GM19438 (cell line): ENCODE measurements at regions not wholly inside any gene's neighbourhood (a gene's known extent, or its start where the extent isn't known, plus 50 kb on each side); places are given as distances from the start of the nearest gene placed in this dataset.

Source experiments
- ATAC-seq: cut with Tn5 transposase; IDR thresholded peaks from one replicate; pipeline ENCODE4 v1.9.1; 2021; ENCODE audit warnings: low read depth; ENCODE audit not compliant: unreplicated experiment

DNA sequence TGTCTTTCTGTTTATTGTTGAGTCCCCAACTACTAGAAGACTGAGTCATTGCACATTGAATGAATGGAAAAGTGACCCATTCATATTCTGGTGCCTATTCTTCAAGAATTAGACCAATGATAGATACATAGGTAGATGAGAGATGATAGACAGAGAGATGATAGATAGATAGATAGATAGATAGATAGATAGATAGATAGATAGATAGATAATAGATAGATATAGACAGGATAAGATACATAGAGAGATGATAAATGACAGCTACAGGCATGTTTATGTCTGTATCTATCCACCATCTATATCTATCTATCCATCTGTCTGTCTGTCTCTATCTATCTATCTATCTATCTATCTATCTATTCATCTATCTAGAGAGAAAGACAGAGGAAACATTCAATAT lies 170.3 kb upstream of the ARRDC4 start:
- ATAC-seq = no peak

DNA sequence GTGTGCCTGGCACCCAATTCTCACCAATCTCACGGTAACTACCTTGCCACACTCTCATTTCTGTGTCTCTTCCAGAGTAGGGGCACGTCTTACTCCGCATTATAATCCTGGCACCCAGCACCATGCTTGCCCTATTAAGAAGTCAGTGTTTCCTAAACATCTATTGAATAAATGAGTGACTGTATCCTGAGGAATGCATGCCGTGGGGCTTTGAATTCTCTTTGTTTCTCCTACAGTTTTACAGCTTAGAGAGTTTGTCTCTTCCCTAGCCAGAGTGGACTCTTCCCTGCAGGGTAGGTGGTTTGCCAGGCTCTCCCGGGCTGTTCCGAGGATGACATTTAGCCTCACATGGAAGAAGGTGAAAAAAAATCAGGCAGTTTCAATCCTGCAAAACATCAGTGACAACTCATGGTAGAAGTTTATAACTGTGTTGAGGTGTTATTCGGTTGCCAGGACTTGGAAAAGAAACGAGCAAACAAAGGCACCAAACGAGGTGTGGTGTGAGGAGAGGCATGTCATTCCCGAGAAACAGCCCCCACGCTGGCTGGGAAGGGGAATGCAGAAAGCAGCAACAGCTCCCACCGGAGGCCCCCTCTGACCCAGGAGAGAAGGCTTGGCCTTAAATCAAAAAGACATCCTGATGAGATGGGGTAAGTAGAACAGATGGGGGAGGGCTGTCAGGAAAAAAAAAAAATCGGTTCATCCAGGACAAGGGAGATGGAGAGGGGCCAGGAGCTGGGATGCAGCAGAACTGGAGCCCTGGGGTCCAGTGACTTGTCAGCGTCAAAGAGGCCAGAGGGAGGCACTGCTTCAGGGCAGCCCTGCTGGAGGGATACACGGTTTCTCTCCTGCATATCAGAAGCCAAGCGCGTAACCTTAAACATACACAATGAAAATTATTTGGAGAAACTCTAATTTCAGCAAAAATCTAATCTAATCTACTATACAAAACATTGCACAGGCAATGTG lies 168.4 kb upstream of the ARRDC4 start:
- no peak for ATAC-seq

GRCh38 chr15:97804950-97805349 lies 155.6 kb upstream of the ARRDC4 start:
- ATAC-seq = no peak

DNA sequence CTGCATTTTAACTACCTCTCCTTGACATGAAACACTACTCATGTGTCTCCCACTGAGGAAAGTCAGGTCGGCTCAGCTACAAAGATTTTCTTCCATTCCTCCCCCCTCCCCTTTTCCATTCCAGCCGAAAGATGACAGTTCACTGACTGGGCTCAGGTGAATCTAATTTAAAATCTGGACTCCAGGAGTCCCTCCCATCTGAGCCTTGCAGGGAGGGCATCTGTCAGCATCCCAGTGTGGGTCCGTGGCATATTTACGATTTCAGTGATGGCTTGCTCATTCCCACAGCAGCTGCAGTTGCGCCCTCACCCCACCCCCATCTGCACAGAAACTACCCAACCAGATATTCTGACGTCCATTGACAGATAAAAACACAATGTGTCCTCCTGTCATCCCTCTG lies 153.7 kb upstream of the ARRDC4 start:
- no peak for ATAC-seq

DNA sequence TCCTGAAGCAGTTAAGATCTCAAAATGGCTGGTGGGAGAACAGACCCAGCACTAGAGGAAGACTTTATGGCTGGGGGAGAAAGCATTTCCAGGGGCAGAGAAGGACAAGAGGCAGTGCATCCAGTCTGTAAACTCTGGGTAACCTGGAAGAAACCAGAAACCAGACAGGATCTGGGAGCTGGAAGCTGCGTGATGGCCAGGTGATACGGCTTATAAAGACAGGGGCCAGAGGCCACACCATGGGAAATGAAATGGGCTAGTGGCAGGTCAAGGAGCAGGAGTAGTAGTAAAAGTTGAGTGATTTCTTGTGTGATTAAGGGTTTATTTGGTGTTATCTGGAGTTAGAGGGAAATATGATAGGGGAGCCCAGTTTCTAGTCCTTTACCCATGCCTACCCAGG lies 144.7 kb upstream of the ARRDC4 start:
- ATAC-seq = no peak

GRCh38 chr15:97817276-97817890 lies 143.1 kb upstream of the ARRDC4 start:
- no peak for ATAC-seq

GRCh38 chr15:97836003-97836402 lies 124.5 kb upstream of the ARRDC4 start:
- ATAC-seq = no peak

GRCh38 chr15:97837896-97838295 lies 122.6 kb upstream of the ARRDC4 start:
- no peak for ATAC-seq

DNA sequence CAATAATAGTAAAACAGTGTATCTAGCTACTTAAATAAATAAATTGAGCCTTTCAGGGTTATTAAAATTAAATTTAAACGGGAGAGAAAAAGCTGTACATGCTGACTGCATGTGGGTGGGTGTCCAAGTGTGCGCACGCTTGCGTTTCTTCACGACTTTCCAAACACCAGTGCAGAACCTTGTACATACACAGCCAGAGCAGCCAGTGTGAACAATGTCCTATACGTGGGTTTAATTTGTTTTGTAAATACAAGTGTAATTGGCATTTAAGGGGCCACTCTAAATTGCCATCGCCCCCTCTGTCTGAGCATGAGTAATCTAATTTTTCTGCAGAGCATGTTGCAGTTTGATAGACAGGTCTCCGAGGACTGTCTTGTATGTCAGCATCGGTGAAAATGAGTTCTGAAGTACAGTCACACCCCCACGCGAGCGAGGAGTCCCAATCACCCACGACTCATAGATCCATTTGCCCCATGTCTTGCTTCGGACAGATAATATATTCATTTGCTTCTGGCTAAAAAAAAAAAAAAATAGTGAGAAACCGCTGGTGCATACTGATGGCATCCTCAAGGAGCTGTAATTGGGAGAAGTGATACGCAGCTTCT lies 121.8 kb upstream of the ARRDC4 start:
- ATAC-seq = no peak

GRCh38 chr15:97840501-97840900 lies 120.0 kb upstream of the ARRDC4 start:
- no peak for ATAC-seq

- no peak for ATAC-seq
These were observed 118.9 kb upstream of the ARRDC4 start for GRCh38 chr15:97841558-97841957.

DNA sequence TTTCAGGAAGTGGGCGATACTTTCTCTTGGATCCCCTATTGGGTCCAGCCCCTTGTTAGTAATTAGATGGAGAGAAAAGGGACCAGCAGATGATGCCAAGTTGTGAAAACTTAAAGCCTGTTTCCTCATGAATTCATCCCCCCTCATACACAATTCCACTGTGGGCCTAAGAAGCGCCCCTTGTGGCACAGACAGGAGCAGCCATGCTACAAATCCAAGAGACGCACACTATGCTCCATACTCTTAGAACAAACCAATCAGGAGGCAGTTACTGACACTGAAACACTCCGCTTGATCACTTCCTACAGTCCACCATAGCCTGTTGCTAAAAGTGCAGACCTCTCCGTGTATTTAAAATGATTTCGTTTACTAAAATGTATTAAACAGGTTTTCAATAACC lies 111.3 kb upstream of the ARRDC4 start:
- ATAC-seq = no peak

DNA sequence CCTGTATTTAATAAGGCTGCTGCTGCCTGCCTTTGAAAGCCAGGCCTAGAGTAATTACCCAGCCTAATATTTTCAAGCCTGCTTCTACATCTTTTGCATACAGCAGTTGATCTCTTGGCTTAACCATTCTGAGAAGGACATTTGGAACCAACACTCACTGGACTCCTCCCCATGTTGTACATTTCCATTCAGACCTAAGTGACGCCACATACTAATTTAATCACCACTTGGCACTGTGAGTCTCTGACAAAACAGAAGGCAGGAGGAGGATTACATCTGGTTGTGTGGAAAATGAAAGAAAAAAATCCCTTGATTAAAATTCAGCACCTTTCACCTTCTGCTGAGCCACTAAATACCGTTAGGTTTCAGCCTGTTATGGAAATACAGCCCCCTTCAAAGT lies 102.2 kb upstream of the ARRDC4 start:
- ATAC-seq = no peak

GRCh38 chr15:97861529-97862260 lies 98.8 kb upstream of the ARRDC4 start:
- ATAC-seq = no peak

DNA sequence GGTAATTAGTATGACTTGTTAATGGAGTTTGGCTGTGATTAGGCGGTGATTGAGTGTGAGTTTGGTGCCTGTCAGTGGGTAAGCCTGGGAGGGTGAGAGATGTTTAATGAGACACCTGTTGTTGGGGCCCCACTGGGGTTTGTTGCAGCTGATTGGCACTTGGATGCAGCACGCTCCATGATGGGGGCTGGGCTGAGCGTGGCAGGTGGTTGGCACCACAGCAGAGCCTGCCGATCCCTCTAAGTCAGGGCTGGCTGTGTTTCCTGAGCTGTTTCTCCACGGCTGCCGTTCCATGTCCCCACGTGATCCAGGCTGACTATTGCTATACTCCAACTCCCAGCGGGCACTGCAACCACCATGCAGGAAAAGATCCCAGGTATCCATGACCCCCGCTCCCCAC lies 93.5 kb upstream of the ARRDC4 start:
- ATAC-seq = no peak

DNA sequence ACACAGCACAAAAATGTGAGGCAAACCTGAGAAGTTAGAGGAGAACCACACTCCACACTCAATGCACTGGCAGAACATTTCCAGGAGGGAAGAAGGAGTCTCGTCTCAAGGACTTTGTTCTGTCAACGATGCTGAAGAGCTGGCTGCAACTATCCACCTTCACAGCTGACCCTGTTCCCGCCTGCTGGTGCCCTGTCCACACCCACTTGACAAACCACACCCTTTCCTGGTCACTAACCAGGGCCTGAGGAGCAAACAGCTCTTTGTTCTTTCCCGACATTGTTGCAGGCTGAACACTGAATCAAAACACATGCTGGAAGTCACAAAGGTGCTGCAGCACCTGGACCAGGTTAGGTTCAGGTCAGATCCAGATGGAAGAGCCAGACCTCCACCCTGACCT lies 92.6 kb upstream of the ARRDC4 start:
- no peak for ATAC-seq

- no peak for ATAC-seq
These were observed 91.5 kb upstream of the ARRDC4 start for GRCh38 chr15:97868981-97869380.

GRCh38 chr15:97870771-97871170 lies 89.7 kb upstream of the ARRDC4 start:
- no peak for ATAC-seq

GRCh38 chr15:97874139-97874538 lies 86.4 kb upstream of the ARRDC4 start:
- ATAC-seq = no peak

GRCh38 chr15:97875025-97875512 lies 85.4 kb upstream of the ARRDC4 start:
- ATAC-seq = no peak
